ENCODE measurements at regions not wholly inside any gene's neighbourhood (a gene's known extent, or its start where the extent isn't known, plus 50 kb on each side); places are given as distances from the start of the nearest gene placed in this dataset.

- DNase-seq (no peak), ATAC-seq (ENCODE audit: insufficient read depth, low FRiP score) (no peak)
- H3K9me3 ChIP-seq (ENCODE audit: control insufficient read depth in 4 of 4, insufficient read depth in 3 of 4, low read length in 3 of 4): no peaks in the 10 kb centered on the region
- no peak for TF ChIP-seq CTCF (IDR thresholded peaks at IDR 0.05; ENCODE audit: control extremely low read depth, extremely low read depth)
- H3K36me3 ChIP-seq (ENCODE audit: control insufficient read depth in 4 of 4, insufficient read depth in 4 of 4, low read length in 4 of 4): no peaks in the 10 kb centered on the region
- H3K4me1 ChIP-seq (ENCODE audit: control insufficient read depth in 5 of 5, insufficient read depth in 5 of 5, low read length in 5 of 5): peaks cover 0 to 7% (median 0%) of the 10 kb centered on the region in 5 donors
- H3K4me3 ChIP-seq: no peak overlapping the region
- no peak overlapping the region for H3K27ac ChIP-seq (ENCODE audit: low read depth in 1 of 2, low read length in 1 of 2)
- no peaks in the 10 kb centered on the region for H3K27me3 ChIP-seq (ENCODE audit: control insufficient read depth in 3 of 3, insufficient read depth in 3 of 3, low read length in 2 of 3)
- no peak overlapping the region for H3K9ac ChIP-seq (ENCODE audit: insufficient read depth in 1 of 2, low read length in 2 of 2)
Measured at GRCh38 chr1:98437540-98437939, 224.0 kb upstream of the SNX7 start.

DNA sequence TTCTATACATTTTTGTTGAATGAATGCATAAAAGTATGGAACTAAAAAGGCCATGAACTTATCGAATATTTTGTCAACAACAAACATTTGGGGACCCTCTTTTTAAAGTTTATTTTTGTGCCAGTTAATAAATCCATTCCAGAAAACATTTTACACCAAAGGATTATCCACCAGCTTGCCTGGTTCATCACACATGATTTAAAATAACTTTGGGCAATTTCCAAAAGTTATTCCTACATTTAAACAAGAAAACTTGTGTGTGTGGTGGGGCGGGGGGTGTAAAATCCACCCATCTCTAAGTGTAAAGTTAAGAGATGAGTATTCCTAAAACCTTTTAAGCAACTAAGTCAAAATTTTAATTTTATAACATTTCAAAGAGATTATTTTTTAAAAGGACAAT, 224.5 kb upstream of the SNX7 start:
- H3K9ac ChIP-seq (ENCODE audit: insufficient read depth in 1 of 2, low read length in 2 of 2): no peak overlapping the region
- H3K36me3 ChIP-seq (ENCODE audit: control insufficient read depth in 4 of 4, insufficient read depth in 4 of 4, low read length in 4 of 4): no peaks in the 10 kb centered on the region
- DNase-seq (peak in 2 of 3 donors; percentile 58 to 65), ATAC-seq (ENCODE audit: insufficient read depth, low FRiP score) (no peak)
- WGBS, 2 donors: 78 to 84% methylated on average over 2 of the region's 2 CpGs
- H3K4me1 ChIP-seq (ENCODE audit: control insufficient read depth in 5 of 5, insufficient read depth in 5 of 5, low read length in 5 of 5): peaks cover 0 to 7% (median 0%) of the 10 kb centered on the region in 5 donors
- no peaks in the 10 kb centered on the region for H3K9me3 ChIP-seq (ENCODE audit: control insufficient read depth in 4 of 4, insufficient read depth in 3 of 4, low read length in 3 of 4)
- H3K4me3 ChIP-seq: no peak overlapping the region
- no peaks in the 10 kb centered on the region for H3K27me3 ChIP-seq (ENCODE audit: control insufficient read depth in 3 of 3, insufficient read depth in 3 of 3, low read length in 2 of 3)
- H3K27ac ChIP-seq (ENCODE audit: low read depth in 1 of 2, low read length in 1 of 2): no peak overlapping the region
- TF ChIP-seq CTCF (IDR thresholded peaks at IDR 0.05; ENCODE audit: control extremely low read depth, extremely low read depth): no peak

DNA sequence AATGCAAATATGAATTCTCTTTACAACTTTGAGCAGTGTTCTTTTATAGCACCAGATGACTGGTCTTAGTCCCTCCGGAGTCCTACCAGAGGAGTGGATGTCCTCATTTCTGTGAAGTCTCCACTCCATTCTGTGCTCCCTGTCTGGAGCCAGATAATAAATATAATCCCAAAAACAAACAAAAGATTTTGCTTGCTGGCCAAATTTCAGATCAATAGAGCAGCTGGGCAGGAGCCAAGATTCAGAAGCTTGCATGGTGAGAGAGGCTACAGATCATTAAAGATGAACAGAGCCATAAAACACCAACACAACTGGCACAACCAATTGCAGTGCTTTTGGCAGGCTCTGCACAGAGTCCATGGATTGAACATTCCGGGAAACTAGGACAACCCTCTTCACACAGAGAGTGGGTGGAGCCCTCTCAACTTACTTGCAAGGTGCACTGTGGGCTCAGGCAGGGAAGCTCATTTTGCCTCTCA, 231.5 kb upstream of the SNX7 start:
- TF ChIP-seq CTCF (IDR thresholded peaks at IDR 0.05; ENCODE audit: control extremely low read depth, extremely low read depth): no peak

GRCh38 chr1:98428864-98429263, 232.7 kb upstream of the SNX7 start:
- no peak for ATAC-seq (ENCODE audit: insufficient read depth, low FRiP score)
- H3K27ac ChIP-seq (ENCODE audit: low read depth in 1 of 2, low read length in 1 of 2): no peak overlapping the region
- no peak for DNase-seq
- H3K27me3 ChIP-seq (ENCODE audit: control insufficient read depth in 3 of 3, insufficient read depth in 3 of 3, low read length in 2 of 3): no peaks in the 10 kb centered on the region
- no peak overlapping the region for H3K4me3 ChIP-seq
- WGBS, 2 donors: 92 to 93% methylated on average over 3 of the region's 3 CpGs
- no peaks in the 10 kb centered on the region for H3K9me3 ChIP-seq (ENCODE audit: control insufficient read depth in 4 of 4, insufficient read depth in 3 of 4, low read length in 3 of 4)
- no peak for TF ChIP-seq CTCF (IDR thresholded peaks at IDR 0.05; ENCODE audit: control extremely low read depth, extremely low read depth)
- H3K36me3 ChIP-seq (ENCODE audit: control insufficient read depth in 4 of 4, insufficient read depth in 4 of 4, low read length in 4 of 4): no peaks in the 10 kb centered on the region
- H3K4me1 ChIP-seq (ENCODE audit: control insufficient read depth in 5 of 5, insufficient read depth in 5 of 5, low read length in 5 of 5): peaks cover 0 to 8% (median 0%) of the 10 kb centered on the region in 5 donors
- H3K9ac ChIP-seq (ENCODE audit: insufficient read depth in 1 of 2, low read length in 2 of 2): no peak overlapping the region

More for the DNA sequence above, 231.5 kb upstream of the SNX7 start:
- no peak overlapping the region for H3K9ac ChIP-seq (ENCODE audit: insufficient read depth in 1 of 2, low read length in 2 of 2)
- peak; percentile 68 to 82 (median 74) for DNase-seq
- H3K4me3 ChIP-seq: no peak overlapping the region
- no peaks in the 10 kb centered on the region for H3K27me3 ChIP-seq (ENCODE audit: control insufficient read depth in 3 of 3, insufficient read depth in 3 of 3, low read length in 2 of 3)
- WGBS, 2 donors: 50 to 63% methylated on average over 2 of the region's 2 CpGs
- no peak for ATAC-seq (ENCODE audit: insufficient read depth, low FRiP score)
- peak overlapping the region in 1 of 2 donors; percentile 14 for H3K27ac ChIP-seq (ENCODE audit: low read depth in 1 of 2, low read length in 1 of 2)
- H3K9me3 ChIP-seq (ENCODE audit: control insufficient read depth in 4 of 4, insufficient read depth in 3 of 4, low read length in 3 of 4): no peaks in the 10 kb centered on the region
- H3K4me1 ChIP-seq (ENCODE audit: control insufficient read depth in 5 of 5, insufficient read depth in 5 of 5, low read length in 5 of 5): peaks cover 0 to 8% (median 0%) of the 10 kb centered on the region in 5 donors
- H3K36me3 ChIP-seq (ENCODE audit: control insufficient read depth in 4 of 4, insufficient read depth in 4 of 4, low read length in 4 of 4): no peaks in the 10 kb centered on the region
